ENCODE measurements at regions not wholly inside any gene's neighbourhood (a gene's known extent, or its start where the extent isn't known, plus 50 kb on each side); places are given as distances from the start of the nearest gene placed in this dataset.
"Not testable (repeated sequence)": the region's sequence is repeated elsewhere in the genome, so short reads cannot be mapped to it uniquely, and the experiment has no call there.

DNA sequence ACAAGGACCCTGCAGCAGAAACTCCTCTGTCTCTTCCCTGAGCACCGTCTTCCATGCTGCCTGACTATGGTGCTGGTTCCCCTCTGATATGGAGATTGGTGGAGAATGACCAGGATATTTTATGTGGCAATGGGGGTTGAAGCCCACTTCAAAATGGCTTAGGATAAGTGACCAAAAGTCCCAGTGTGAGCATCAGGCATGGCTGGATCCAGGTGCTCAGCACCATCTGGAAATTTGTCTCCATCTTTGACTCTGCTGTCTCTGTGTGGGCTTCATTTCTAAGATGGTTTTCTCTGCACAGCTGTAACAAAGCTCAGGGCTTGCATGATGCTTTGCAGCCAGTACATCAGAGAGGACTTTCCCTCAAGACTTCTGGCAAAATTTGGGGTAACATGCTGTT, 61.1 kb upstream of the SAMD11 start:
- TF ChIP-seq, protein P1, sequence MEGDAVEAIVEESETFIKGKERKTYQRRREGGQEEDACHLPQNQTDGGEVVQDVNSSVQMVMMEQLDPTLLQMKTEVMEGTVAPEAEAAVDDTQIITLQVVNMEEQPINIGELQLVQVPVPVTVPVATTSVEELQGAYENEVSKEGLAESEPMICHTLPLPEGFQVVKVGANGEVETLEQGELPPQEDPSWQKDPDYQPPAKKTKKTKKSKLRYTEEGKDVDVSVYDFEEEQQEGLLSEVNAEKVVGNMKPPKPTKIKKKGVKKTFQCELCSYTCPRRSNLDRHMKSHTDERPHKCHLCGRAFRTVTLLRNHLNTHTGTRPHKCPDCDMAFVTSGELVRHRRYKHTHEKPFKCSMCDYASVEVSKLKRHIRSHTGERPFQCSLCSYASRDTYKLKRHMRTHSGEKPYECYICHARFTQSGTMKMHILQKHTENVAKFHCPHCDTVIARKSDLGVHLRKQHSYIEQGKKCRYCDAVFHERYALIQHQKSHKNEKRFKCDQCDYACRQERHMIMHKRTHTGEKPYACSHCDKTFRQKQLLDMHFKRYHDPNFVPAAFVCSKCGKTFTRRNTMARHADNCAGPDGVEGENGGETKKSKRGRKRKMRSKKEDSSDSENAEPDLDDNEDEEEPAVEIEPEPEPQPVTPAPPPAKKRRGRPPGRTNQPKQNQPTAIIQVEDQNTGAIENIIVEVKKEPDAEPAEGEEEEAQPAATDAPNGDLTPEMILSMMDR (IDR thresholded peaks at IDR 0.05) = not testable (repeated sequence)
- not testable (repeated sequence) for TF ChIP-seq POLR2A (IDR thresholded peaks at IDR 0.05)

All from right lobe of liver (tissue), 4 donors.